Caco-2 (cell line): ENCODE measurements at regions not wholly inside any gene's neighbourhood (a gene's known extent, or its start where the extent isn't known, plus 50 kb on each side); places are given as distances from the start of the nearest gene placed in this dataset.

ENCODE experiments used
- BruUV-seq: library from RNA; stranded (reverse); fragments of 400-500 nt; replicated peaks from 2 replicates; lab custom pipeline; 2021; lab: Mats Ljungman, UMichigan
- CTCF ChIA-PET: fragments of 300-600 bp; sonication (Branson Sonifier 250); formaldehyde crosslinking; loops from one replicate; lab custom pipeline; 2022; ENCODE audit warnings: antibody characterized with exemption; lab: Charles Lee
- POLR2A ChIA-PET: fragments of 300-600 bp; sonication (Branson Sonifier 250); formaldehyde crosslinking; loops from one replicate; lab custom pipeline; 2022; ENCODE audit warnings: antibody characterized with exemption; lab: Charles Lee
- DNase-seq, 2 experiments: peaks; one replicate each; pipeline versions ENCODE4 v3.0.0 to v3.0.0-alpha.2; 2020 to 2022
- H3K27me3 ChIP-seq: replicated peaks from 2 replicates; pipeline ENCODE4 v1.6.0; 2011; ENCODE audit warnings: low read length; ENCODE audit not compliant: control insufficient read depth, insufficient read depth
- H3K36me3 ChIP-seq: 2 replicates; pipeline ENCODE4 v1.5.1; 2011; ENCODE audit warnings: low read length; ENCODE audit not compliant: control insufficient read depth, insufficient read depth
- H3K4me1 ChIP-seq: fragments of 250-450 bp; sonication (Bioruptor Pico); 2 replicates; pipeline ENCODE4 v1.5.1; 2020; ENCODE audit warnings: mild to moderate bottlenecking
- H3K4me3 ChIP-seq: 2 replicates; pipeline ENCODE4 v1.5.1; 2011; ENCODE audit warnings: low read depth, mild to moderate bottlenecking, control low read depth, low read length
- H3K9me3 ChIP-seq: fragments of 250-450 bp; sonication (Bioruptor Pico); 2 replicates; pipeline ENCODE4 v1.5.1; 2020; ENCODE audit warnings: mild to moderate bottlenecking, moderate library complexity
- H3K27ac Mint-ChIP-seq: one replicate; pipeline ENCODE4 v1.8.0; 2022; ENCODE audit warnings: mixed read lengths; ENCODE audit not compliant: unreplicated experiment
- H3K27me3 Mint-ChIP-seq: one replicate; pipeline ENCODE4 v1.8.0; 2022; ENCODE audit warnings: mixed read lengths; ENCODE audit not compliant: insufficient read depth, unreplicated experiment
- H3K36me3 Mint-ChIP-seq: one replicate; pipeline ENCODE4 v1.8.0; 2022; ENCODE audit warnings: mild to moderate bottlenecking, mixed read lengths; ENCODE audit not compliant: insufficient read depth, unreplicated experiment
- H3K4me1 Mint-ChIP-seq: one replicate; pipeline ENCODE4 v1.8.0; 2022; ENCODE audit warnings: low read depth, mixed read lengths; ENCODE audit not compliant: unreplicated experiment
- H3K4me3 Mint-ChIP-seq: one replicate; pipeline ENCODE4 v1.8.0; 2022; ENCODE audit warnings: mild to moderate bottlenecking, moderate library complexity, mixed read lengths; ENCODE audit not compliant: unreplicated experiment
- H3K9me3 Mint-ChIP-seq: one replicate; pipeline ENCODE4 v1.8.0; 2022; ENCODE audit warnings: mixed read lengths; ENCODE audit not compliant: unreplicated experiment
- CTCF ChIP-seq, 2 experiments: fragments of 200-600 bp in 1 of 2; IDR thresholded peaks; 1 replicate in 1 of 2; 2 replicates in 1 of 2; pipeline versions ENCODE4 v1.5.1 to v1.8.0; 2011 to 2022; ENCODE audit warnings: antibody characterized with exemption in 1 of 2, control low read depth in 1 of 2, inconsistent platforms in 1 of 2, low read depth in 1 of 2, low read length in 1 of 2, mild to moderate bottlenecking in 1 of 2, moderate library complexity in 1 of 2; ENCODE audit not compliant: insufficient read depth in 1 of 2, severe bottlenecking in 1 of 2, unreplicated experiment in 1 of 2
- intact Hi-C: fragments of 100-400 bp; cut with micrococcal nuclease; formaldehyde crosslinking; loops from one replicate; pipeline ENCODE4 v1.10.0; 2022; ENCODE audit not compliant: unreplicated experiment

- POLR2A ChIA-PET, result no interaction called here
- no peaks in the 10 kb centered on the region for H3K9me3 Mint-ChIP-seq
- no peaks in the 10 kb centered on the region for H3K4me1 ChIP-seq
- H3K4me1 Mint-ChIP-seq, result peaks cover 4% of the 10 kb centered on the region
- H3K27ac Mint-ChIP-seq, result no peak overlapping the region
- no peak for TF ChIP-seq CTCF (IDR thresholded peaks at IDR 0.05; ENCODE audit: insufficient read depth in 1 of 2, low read depth in 1 of 2, low read length in 1 of 2, severe bottlenecking in 1 of 2, unreplicated experiment in 1 of 2)
- H3K9me3 ChIP-seq, result no peaks in the 10 kb centered on the region
- H3K4me3 Mint-ChIP-seq, result no peak overlapping the region
- H3K36me3 Mint-ChIP-seq, result no peaks in the 10 kb centered on the region
- no peak for DNase-seq
- BruUV-seq, result no TSS peak
- no peak overlapping the region for H3K4me3 ChIP-seq
- intact Hi-C loops, result no loop called here
- H3K27me3 ChIP-seq, result no peaks in the 10 kb centered on the region
- peaks cover 26% of the 10 kb centered on the region for H3K27me3 Mint-ChIP-seq
- H3K36me3 ChIP-seq, result no peaks in the 10 kb centered on the region
- CTCF ChIA-PET, result no interaction called here
These were observed 123.6 kb upstream of the VEPH1 start for GRCh38 chr3:157626817-157627216.

GRCh38 chr3:157624801-157625200 lies 121.6 kb upstream of the VEPH1 start:
- TF ChIP-seq CTCF (IDR thresholded peaks at IDR 0.05; ENCODE audit: insufficient read depth in 1 of 2, low read depth in 1 of 2, low read length in 1 of 2, severe bottlenecking in 1 of 2, unreplicated experiment in 1 of 2), result no peak
- Histone ChIP-seq H3K9me3 (no peaks in the 10 kb centered on the region), H3K36me3 (no peaks in the 10 kb centered on the region), H3K4me3 (no peak overlapping the region), H3K4me1 (no peaks in the 10 kb centered on the region), H3K27me3 (no peaks in the 10 kb centered on the region)
- no peak overlapping the region for H3K4me3 Mint-ChIP-seq
- intact Hi-C loops, result no loop called here
- DNase-seq, result no peak
- H3K9me3 Mint-ChIP-seq, result no peaks in the 10 kb centered on the region
- H3K27ac Mint-ChIP-seq, result no peak overlapping the region
- BruUV-seq, result no TSS peak
- peaks cover 21% of the 10 kb centered on the region for H3K27me3 Mint-ChIP-seq
- H3K36me3 Mint-ChIP-seq, result no peaks in the 10 kb centered on the region
- no peaks in the 10 kb centered on the region for H3K4me1 Mint-ChIP-seq
- CTCF ChIA-PET, result no interaction called here
- POLR2A ChIA-PET, result no interaction called here

GRCh38 chr3:157618886-157619285 lies 115.7 kb upstream of the VEPH1 start:
- Mint-ChIP-seq H3K36me3 (no peaks in the 10 kb centered on the region), H3K27ac (no peak overlapping the region), H3K9me3 (no peaks in the 10 kb centered on the region), H3K27me3 (peaks cover 12% of the 10 kb centered on the region), H3K4me3 (no peak overlapping the region), H3K4me1 (peaks cover 7% of the 10 kb centered on the region)
- H3K36me3 ChIP-seq, result no peaks in the 10 kb centered on the region
- ChIA-PET POLR2A (no interaction called here), CTCF (no interaction called here)
- BruUV-seq, result no TSS peak
- no peak for DNase-seq
- intact Hi-C loops, result loop anchor here (1.0 to 10.0 kb wide), 6 partner anchors 81 to 914 kb away; partner anchors contain the start of gene SHOX2
- no peak for TF ChIP-seq CTCF (IDR thresholded peaks at IDR 0.05; ENCODE audit: insufficient read depth in 1 of 2, low read depth in 1 of 2, low read length in 1 of 2, severe bottlenecking in 1 of 2, unreplicated experiment in 1 of 2)
- H3K4me1 ChIP-seq, result no peaks in the 10 kb centered on the region
- H3K4me3 ChIP-seq, result no peak overlapping the region
- H3K27me3 ChIP-seq, result no peaks in the 10 kb centered on the region; the same call in 1 of the 2 replicates
- H3K9me3 ChIP-seq, result no peaks in the 10 kb centered on the region
